K562 (cell line): ENCODE measurements at regions not wholly inside any gene's neighbourhood (a gene's known extent, or its start where the extent isn't known, plus 50 kb on each side); places are given as distances from the start of the nearest gene placed in this dataset.

Source experiments
- ATAC-seq: fragments of 200-7000 bp; cut with Tn5 transposase; 3 replicates; pipeline ENCODE4 v1.9.1; 2020; ENCODE audit warnings: moderate library complexity
- BruUV-seq: library from RNA; stranded (reverse); fragments of 400-500 nt; replicated peaks from 2 replicates; lab custom pipeline; 2021; lab: Mats Ljungman, UMichigan
- CTCF ChIA-PET: fragments of 300-600 bp; formaldehyde crosslinking; extraction: SDS; loops from one replicate; lab custom pipeline; 2021; ENCODE audit warnings: low intra/inter-chr PET ratio; lab: Yijun Ruan, JAX
- POLR2A ChIA-PET: fragments of 300-600, 350-650 bp; sonication (Branson Sonifier 250); formaldehyde crosslinking; extraction: SDS; loops from one replicate; lab custom pipeline; 2021; ENCODE audit warnings: antibody characterized with exemption, inconsistent platforms; lab: Yijun Ruan, JAX
- DNase-seq, 4 experiments: peaks; one replicate each; pipeline versions ENCODE4 v3.0.0 to v3.0.0-alpha.2; 2011 to 2018; ENCODE audit warnings: low spot score in 3 of 4, mixed read lengths in 3 of 4; ENCODE audit errors: extremely low read depth in 1 of 4
- FAIRE-seq: peaks from 2 replicates; lab custom pipeline; 2011; peaks lifted over from hg19 to GRCh38; lab: Jason Lieb, UNC
- H2AFZ ChIP-seq: 2 replicates; pipeline ENCODE4 v1.6.0; 2011; ENCODE audit warnings: low read depth, low read length, control low read depth, inconsistent platforms
- H3K27ac ChIP-seq: fragments of 200-600 bp; 3 replicates; pipeline ENCODE4 v1.8.0; 2011; ENCODE audit warnings: low read depth, mild to moderate bottlenecking, control low read depth, inconsistent platforms, low read length, moderate library complexity, mixed read lengths; ENCODE audit errors: extremely low read depth
- H3K27me3 ChIP-seq, 2 experiments: fragments of 300-600 bp in 1 of 2; 2 replicates in 1 of 2; 3 replicates in 1 of 2; pipeline versions ENCODE4 v1.6.0 to v1.8.0; 2011; ENCODE audit warnings: inconsistent platforms in 2 of 2, low read length in 2 of 2, mild to moderate bottlenecking in 1 of 2, mixed read lengths in 1 of 2, moderate library complexity in 1 of 2; ENCODE audit not compliant: control insufficient read depth in 2 of 2, insufficient read depth in 2 of 2
- H3K36me3 ChIP-seq: fragments of 300-600 bp; 3 replicates; pipeline ENCODE4 v1.8.0; 2011; ENCODE audit warnings: mild to moderate bottlenecking, low read length, inconsistent platforms; ENCODE audit not compliant: control insufficient read depth, insufficient read depth
- H3K4me1 ChIP-seq, 2 experiments: fragments of 200-600 bp in 1 of 2; replicated peaks in 1 of 2; 2 replicates in 1 of 2; 3 replicates in 1 of 2; pipeline versions ENCODE4 v1.5.1 to v1.8.0; 2011; ENCODE audit warnings: inconsistent platforms in 2 of 2, low read length in 2 of 2, mild to moderate bottlenecking in 1 of 2, mixed read lengths in 1 of 2, moderate library complexity in 1 of 2; ENCODE audit not compliant: control insufficient read depth in 2 of 2, insufficient read depth in 2 of 2
- H3K4me2 ChIP-seq: 2 replicates; pipeline ENCODE4 v1.6.1; 2011; ENCODE audit warnings: low read length, control low read depth, inconsistent platforms, mixed read lengths; ENCODE audit not compliant: insufficient read depth
- H3K4me3 ChIP-seq: fragments of 200-600 bp; sonication (generic), shearing (Covaris generic); 2 replicates; pipeline ENCODE4 v1.5.1; 2016; ENCODE audit warnings: control low read depth, inconsistent platforms
- H3K79me2 ChIP-seq: fragments of 200-600 bp; 3 replicates; pipeline ENCODE4 v1.8.0; 2011; ENCODE audit warnings: low read length, inconsistent platforms; ENCODE audit not compliant: control insufficient read depth, insufficient read depth
- H3K9ac ChIP-seq, 2 experiments: 2 replicates each; pipeline versions ENCODE4 v1.6.0 to v1.6.1; 2011; ENCODE audit warnings: low read depth in 2 of 2, low read length in 2 of 2, control low read depth in 1 of 2, inconsistent platforms in 1 of 2, mild to moderate bottlenecking in 1 of 2, mixed read lengths in 1 of 2; ENCODE audit not compliant: insufficient read depth in 1 of 2
- H3K9me1 ChIP-seq: one replicate; pipeline ENCODE4 v1.6.0; 2011; ENCODE audit warnings: inconsistent platforms, mild to moderate bottlenecking, low read length, moderate library complexity; ENCODE audit not compliant: control insufficient read depth, insufficient read depth
- H3K9me3 ChIP-seq: replicated peaks from 2 replicates; pipeline ENCODE4 v1.5.1; 2011; ENCODE audit warnings: low read depth, low read length, inconsistent platforms; ENCODE audit not compliant: control insufficient read depth, insufficient read depth
- H4K20me1 ChIP-seq: replicated peaks from 2 replicates; pipeline ENCODE4 v1.6.1; 2011; ENCODE audit warnings: low read length, inconsistent platforms, mixed read lengths; ENCODE audit not compliant: control insufficient read depth, insufficient read depth
- CCNT2 ChIP-seq: IDR thresholded peaks from 2 replicates; pipeline ENCODE4 v1.6.1; 2011; ENCODE audit warnings: borderline replicate concordance, low read depth, mild to moderate bottlenecking, moderate library complexity, mixed read lengths, low read length; ENCODE audit not compliant: insufficient read length; ENCODE audit errors: extremely low read depth
- CHD1 ChIP-seq: fragments of 200-600 bp; sonication (generic); IDR thresholded peaks from one replicate; pipeline ENCODE4 v1.6.1; 2012; ENCODE audit warnings: mild to moderate bottlenecking, moderate library complexity, low read length, inconsistent platforms
- HMG20A ChIP-seq: fragments of 450-650 bp; formaldehyde crosslinking; conservative IDR thresholded peaks from 2 replicates; pipeline ENCODE4 v1.4.0; 2020; ENCODE audit warnings: mild to moderate bottlenecking, mixed read lengths
- MCM7 ChIP-seq, 2 experiments: fragments of 450-650 bp; IDR thresholded peaks; 2 replicates each; pipeline ENCODE4 v1.6.1; 2016 to 2018
- SMAD4 ChIP-seq: fragments of 250-450 bp; sonication (Bioruptor Pico); conservative IDR thresholded peaks from 2 replicates; pipeline ENCODE4 v1.8.0; 2021; ENCODE audit warnings: inconsistent platforms, mild to moderate bottlenecking, moderate library complexity
- SMARCA4 ChIP-seq: fragments of 450-650 bp; IDR thresholded peaks from 2 replicates; pipeline ENCODE4 v1.6.1; 2016
- SP1 ChIP-seq: sonication (generic); formaldehyde crosslinking; IDR thresholded peaks from 2 replicates; pipeline ENCODE4 v1.8.1; 2022; ENCODE audit warnings: mild to moderate bottlenecking, missing genetic modification reagents
- ZBTB9 ChIP-seq: fragments of 450-650 bp; formaldehyde crosslinking; IDR thresholded peaks from 2 replicates; pipeline ENCODE4 v1.4.0; 2020; ENCODE audit warnings: mild to moderate bottlenecking, moderate library complexity
- ZNF507 ChIP-seq: conservative IDR thresholded peaks from 2 replicates; pipeline ENCODE4 v1.6.1; 2017; ENCODE audit warnings: missing genetic modification characterization, missing compliant biosample characterization
- ZNF77 ChIP-seq: fragments of 250-450 bp; sonication (Bioruptor Pico); IDR thresholded peaks from 2 replicates; pipeline ENCODE4 v1.5.0; 2020
- WGBS: fragments of 100-300 bp; shearing (Covaris generic); methylation state at CpG from one replicate; pipeline ENCODE4 v1.1.6; 2016; ENCODE audit warnings: low coverage, mixed read lengths; ENCODE audit not compliant: insufficient coverage; ENCODE audit errors: missing lambda C conversion rate; 5-methylcytosine and 5-hydroxymethylcytosine counted together
- in situ Hi-C: fragments of 300-500 bp; cut with MboI; formaldehyde crosslinking; loops from 4 replicates; pipeline ENCODE4 v1.15.0; 2018; ENCODE audit warnings: inconsistent platforms, mixed read lengths
- intact Hi-C: fragments of 100-400 bp; cut with micrococcal nuclease; formaldehyde crosslinking; loops from 2 replicates; pipeline ENCODE4 v1.14.2; 2022
- TF ChIP-seq, protein P1 (sequence below), 2 experiments: fragments of 450-650 bp; IDR thresholded peaks; 2 replicates each; pipeline ENCODE4 v1.6.1; 2016
- TF ChIP-seq, protein P2 (sequence below): sonication (generic); formaldehyde crosslinking; IDR thresholded peaks from 2 replicates; pipeline ENCODE4 v1.8.0; 2023; ENCODE audit warnings: mild to moderate bottlenecking, missing genetic modification reagents

DNA sequence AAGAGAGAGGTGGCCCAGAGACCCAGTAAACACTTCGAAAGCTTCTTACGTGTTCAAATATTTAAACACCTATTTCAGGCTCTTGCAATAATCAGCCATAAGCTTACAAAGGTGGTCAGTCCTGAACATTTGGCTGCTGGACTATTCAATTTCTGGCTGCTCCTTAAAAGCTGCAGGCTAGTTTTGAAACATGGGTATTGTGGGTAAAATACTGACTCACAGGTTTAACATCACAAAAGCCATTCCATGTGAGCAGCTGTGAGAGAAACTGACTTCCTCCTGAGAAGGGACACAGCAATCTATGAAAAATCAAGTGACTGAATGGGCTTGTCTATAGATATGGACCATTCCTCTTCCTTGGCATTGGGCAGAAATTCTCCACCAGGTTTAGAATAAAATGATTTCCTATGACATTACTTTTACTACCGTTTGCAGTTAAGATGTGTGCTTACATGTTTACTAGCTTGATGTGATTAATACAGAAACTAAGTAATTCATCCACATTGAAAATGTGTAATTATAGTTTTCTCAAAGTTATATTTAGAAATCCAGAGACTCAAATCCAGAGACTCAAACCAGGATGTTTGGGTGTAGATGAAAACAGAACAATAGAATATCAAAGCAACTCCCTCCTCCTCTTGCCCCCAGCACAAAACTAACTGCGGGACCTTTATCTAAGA, 252.3 kb downstream of the GATA3 start (continued):
- no peak for TF ChIP-seq SMAD4 (CRISPR knock-in tag)
- TF ChIP-seq SP1 (CRISPR knock-in tag), result no peak
- TF ChIP-seq MCM7 (IDR thresholded peaks at IDR 0.05), result no peak
- no peak for TF ChIP-seq SMARCA4
- TF ChIP-seq, protein P1, sequence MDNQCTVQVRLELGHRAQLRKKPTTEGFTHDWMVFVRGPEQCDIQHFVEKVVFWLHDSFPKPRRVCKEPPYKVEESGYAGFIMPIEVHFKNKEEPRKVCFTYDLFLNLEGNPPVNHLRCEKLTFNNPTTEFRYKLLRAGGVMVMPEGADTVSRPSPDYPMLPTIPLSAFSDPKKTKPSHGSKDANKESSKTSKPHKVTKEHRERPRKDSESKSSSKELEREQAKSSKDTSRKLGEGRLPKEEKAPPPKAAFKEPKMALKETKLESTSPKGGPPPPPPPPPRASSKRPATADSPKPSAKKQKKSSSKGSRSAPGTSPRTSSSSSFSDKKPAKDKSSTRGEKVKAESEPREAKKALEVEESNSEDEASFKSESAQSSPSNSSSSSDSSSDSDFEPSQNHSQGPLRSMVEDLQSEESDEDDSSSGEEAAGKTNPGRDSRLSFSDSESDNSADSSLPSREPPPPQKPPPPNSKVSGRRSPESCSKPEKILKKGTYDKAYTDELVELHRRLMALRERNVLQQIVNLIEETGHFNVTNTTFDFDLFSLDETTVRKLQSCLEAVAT (IDR thresholded peaks at IDR 0.05), result no peak

DNA sequence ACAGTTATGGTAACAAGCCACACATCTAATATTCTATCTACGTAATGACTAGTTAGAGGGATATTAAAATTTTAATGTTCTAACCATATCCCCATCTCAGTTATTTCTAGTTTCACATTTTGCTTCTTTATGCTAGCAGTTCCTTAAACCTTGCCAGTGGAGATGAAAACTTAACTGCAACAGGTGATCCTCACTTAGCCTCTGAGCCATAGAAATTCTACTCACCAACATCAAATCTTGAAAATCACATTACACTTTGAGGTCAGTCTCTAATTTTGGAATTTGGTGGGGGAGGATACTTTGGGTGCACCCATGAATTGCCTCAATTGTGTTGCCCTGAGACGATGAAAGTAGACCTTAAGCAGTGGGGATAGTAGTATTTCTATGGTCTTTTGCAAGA, 256.4 kb downstream of the GATA3 start:
- no peaks in the 10 kb centered on the region for H3K36me3 ChIP-seq
- peaks cover 0 to 10% of the 10 kb centered on the region in 2 experiments; a peak in 3 of 5 replicates for H3K4me1 ChIP-seq
- H4K20me1 ChIP-seq, result no peaks in the 10 kb centered on the region
- H2AFZ ChIP-seq, result no peak overlapping the region
- BruUV-seq, result no TSS peak
- H3K9ac ChIP-seq, result no peak overlapping the region
- no peak overlapping the region for H3K4me2 ChIP-seq
- DNase-seq, result no peak
- CTCF ChIA-PET, result no interaction called here
- H3K79me2 ChIP-seq, result no peaks in the 10 kb centered on the region
- POLR2A ChIA-PET, result no interaction called here
- in situ Hi-C loops, result no loop called here
- no peaks in the 10 kb centered on the region for H3K9me3 ChIP-seq
- 5% methylated on average over 2 of the region's 2 CpGs for WGBS
- ATAC-seq, result no peak
- H3K27ac ChIP-seq, result no peak overlapping the region
- peaks cover 0 to 9% of the 10 kb centered on the region in 2 experiments; a peak in 2 of 5 replicates for H3K27me3 ChIP-seq
- intact Hi-C loops, result no loop called here
- no peak overlapping the region for H3K4me3 ChIP-seq
- no peak for FAIRE-seq
- H3K9me1 ChIP-seq, result no peaks in the 10 kb centered on the region
- TF ChIP-seq CCNT2, result no peak
- TF ChIP-seq ZBTB9 (CRISPR knock-in tag), result no peak
- TF ChIP-seq CHD1, result no peak
- no peak for TF ChIP-seq HMG20A
- TF ChIP-seq, protein P2, sequence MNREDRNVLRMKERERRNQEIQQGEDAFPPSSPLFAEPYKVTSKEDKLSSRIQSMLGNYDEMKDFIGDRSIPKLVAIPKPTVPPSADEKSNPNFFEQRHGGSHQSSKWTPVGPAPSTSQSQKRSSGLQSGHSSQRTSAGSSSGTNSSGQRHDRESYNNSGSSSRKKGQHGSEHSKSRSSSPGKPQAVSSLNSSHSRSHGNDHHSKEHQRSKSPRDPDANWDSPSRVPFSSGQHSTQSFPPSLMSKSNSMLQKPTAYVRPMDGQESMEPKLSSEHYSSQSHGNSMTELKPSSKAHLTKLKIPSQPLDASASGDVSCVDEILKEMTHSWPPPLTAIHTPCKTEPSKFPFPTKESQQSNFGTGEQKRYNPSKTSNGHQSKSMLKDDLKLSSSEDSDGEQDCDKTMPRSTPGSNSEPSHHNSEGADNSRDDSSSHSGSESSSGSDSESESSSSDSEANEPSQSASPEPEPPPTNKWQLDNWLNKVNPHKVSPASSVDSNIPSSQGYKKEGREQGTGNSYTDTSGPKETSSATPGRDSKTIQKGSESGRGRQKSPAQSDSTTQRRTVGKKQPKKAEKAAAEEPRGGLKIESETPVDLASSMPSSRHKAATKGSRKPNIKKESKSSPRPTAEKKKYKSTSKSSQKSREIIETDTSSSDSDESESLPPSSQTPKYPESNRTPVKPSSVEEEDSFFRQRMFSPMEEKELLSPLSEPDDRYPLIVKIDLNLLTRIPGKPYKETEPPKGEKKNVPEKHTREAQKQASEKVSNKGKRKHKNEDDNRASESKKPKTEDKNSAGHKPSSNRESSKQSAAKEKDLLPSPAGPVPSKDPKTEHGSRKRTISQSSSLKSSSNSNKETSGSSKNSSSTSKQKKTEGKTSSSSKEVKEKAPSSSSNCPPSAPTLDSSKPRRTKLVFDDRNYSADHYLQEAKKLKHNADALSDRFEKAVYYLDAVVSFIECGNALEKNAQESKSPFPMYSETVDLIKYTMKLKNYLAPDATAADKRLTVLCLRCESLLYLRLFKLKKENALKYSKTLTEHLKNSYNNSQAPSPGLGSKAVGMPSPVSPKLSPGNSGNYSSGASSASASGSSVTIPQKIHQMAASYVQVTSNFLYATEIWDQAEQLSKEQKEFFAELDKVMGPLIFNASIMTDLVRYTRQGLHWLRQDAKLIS (CRISPR knock-in tag), result no peak
- no peak for TF ChIP-seq ZNF507 (tag)
- no peak for TF ChIP-seq ZNF77
